PC-9 (cell line): ENCODE measurements at regions not wholly inside any gene's neighbourhood (a gene's known extent, or its start where the extent isn't known, plus 50 kb on each side); places are given as distances from the start of the nearest gene placed in this dataset.

Experiments
- BruUV-seq: library from RNA; stranded (reverse); fragments of 400-500 nt; replicated peaks from 2 replicates; lab custom pipeline; 2021; lab: Mats Ljungman, UMichigan
- CTCF ChIA-PET: fragments of 300-600 bp; sonication (Branson Sonifier 250); formaldehyde crosslinking; loops from one replicate; lab custom pipeline; 2022; ENCODE audit warnings: antibody characterized with exemption; lab: Charles Lee
- POLR2A ChIA-PET: fragments of 300-600 bp; sonication (Branson Sonifier 250); formaldehyde crosslinking; loops from one replicate; lab custom pipeline; 2022; ENCODE audit warnings: antibody characterized with exemption; ENCODE audit not compliant: unreplicated experiment; lab: Charles Lee
- DNase-seq, 2 experiments: peaks; one replicate each; pipeline versions ENCODE4 v3.0.0 to v3.0.0-alpha.2; 2015 to 2022; ENCODE audit warnings: mixed read lengths in 1 of 2
- H2AFZ ChIP-seq: fragments of 200-600 bp; sonication (generic); 2 replicates; pipeline ENCODE4 v1.8.1; 2017; ENCODE audit warnings: antibody characterized with exemption
- H3F3A ChIP-seq: fragments of 200-600 bp; sonication (generic); 2 replicates; pipeline ENCODE4 v1.8.1; 2017; ENCODE audit warnings: antibody characterized with exemption, mild to moderate bottlenecking, low read depth; ENCODE audit not compliant: insufficient read depth
- H3K27ac ChIP-seq: fragments of 200-600 bp; sonication (generic); 2 replicates; pipeline ENCODE4 v1.6.1; 2016; ENCODE audit warnings: mixed run types
- H3K27me3 ChIP-seq: fragments of 200-600 bp; sonication (generic); 2 replicates; pipeline ENCODE4 v1.6.1; 2016; ENCODE audit warnings: low read depth, mixed run types; ENCODE audit not compliant: insufficient read depth
- H3K36me3 ChIP-seq: fragments of 200-600 bp; sonication (generic); 2 replicates; pipeline ENCODE4 v1.6.1; 2016; ENCODE audit warnings: low read depth, mixed run types
- H3K4me1 ChIP-seq: fragments of 200-600 bp; sonication (generic); replicated peaks from 2 replicates; pipeline ENCODE4 v1.6.1; 2016; ENCODE audit warnings: mixed run types; ENCODE audit not compliant: insufficient read depth
- H3K4me2 ChIP-seq: fragments of 200-600 bp; sonication (generic); 2 replicates; pipeline ENCODE4 v1.6.1; 2017; ENCODE audit warnings: mixed run types
- H3K4me3 ChIP-seq: fragments of 200-600 bp; sonication (generic); 2 replicates; pipeline ENCODE4 v1.6.1; 2016; ENCODE audit warnings: mixed run types
- H3K79me2 ChIP-seq: fragments of 200-600 bp; sonication (generic); 2 replicates; pipeline ENCODE4 v1.6.1; 2017; ENCODE audit warnings: low read depth, mixed run types
- H3K9me2 ChIP-seq: fragments of 200-600 bp; sonication (generic); 2 replicates; pipeline ENCODE4 v1.8.1; 2017; ENCODE audit warnings: mild to moderate bottlenecking; ENCODE audit not compliant: insufficient read depth
- H3K9me3 ChIP-seq: fragments of 200-600 bp; sonication (generic); 2 replicates; pipeline ENCODE4 v1.8.1; 2016; ENCODE audit warnings: low read depth; ENCODE audit not compliant: insufficient read depth
- H4K20me1 ChIP-seq: fragments of 200-600 bp; sonication (generic); 2 replicates; pipeline ENCODE4 v1.8.1; 2017; ENCODE audit not compliant: insufficient read depth
- EZH2 ChIP-seq: fragments of 200-600 bp; sonication (generic); IDR thresholded peaks from 2 replicates; pipeline ENCODE4 v1.8.0; 2017; ENCODE audit warnings: antibody characterized with exemption, low read depth
- intact Hi-C: fragments of 100-400 bp; cut with micrococcal nuclease; formaldehyde crosslinking; loops from one replicate; pipeline ENCODE4 v1.10.0; 2022; ENCODE audit not compliant: unreplicated experiment
- TF ChIP-seq, protein P1 (sequence below): fragments of 200-600 bp; sonication (generic); conservative IDR thresholded peaks from 2 replicates; pipeline ENCODE4 v1.6.1; 2017; ENCODE audit warnings: mixed run types, antibody characterized with exemption, mild to moderate bottlenecking, moderate library complexity

DNA sequence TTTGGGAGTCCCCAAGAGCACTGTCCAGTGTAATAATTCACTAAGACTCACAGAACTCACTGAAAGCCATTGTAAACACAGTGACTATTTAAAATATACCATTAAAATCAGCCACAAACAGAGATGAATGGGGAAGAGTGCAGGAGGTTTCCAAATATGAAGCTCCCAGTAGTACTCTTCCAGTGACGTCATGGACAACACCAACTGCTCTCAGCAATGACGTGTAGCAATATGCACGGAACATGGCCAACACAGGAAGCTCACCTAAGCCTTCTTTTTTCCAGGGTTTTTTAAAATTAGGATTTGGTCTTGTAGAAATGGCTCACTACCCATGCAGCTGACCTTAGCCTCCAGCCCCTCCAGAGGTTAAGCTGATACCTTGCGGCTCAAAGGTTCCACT lies 1224.1 kb upstream of the CADM2 start:
- intact Hi-C loops, result no loop called here
- H4K20me1 ChIP-seq, result no peaks in the 10 kb centered on the region
- no TSS peak for BruUV-seq
- no peaks in the 10 kb centered on the region for H3K4me1 ChIP-seq
- no peaks in the 10 kb centered on the region for H3K36me3 ChIP-seq
- H2AFZ ChIP-seq, result no peak overlapping the region
- H3K4me3 ChIP-seq, result no peak overlapping the region
- no peak overlapping the region for H3K4me2 ChIP-seq
- no peaks in the 10 kb centered on the region for H3K27me3 ChIP-seq
- CTCF ChIA-PET, result no interaction called here
- no peaks in the 10 kb centered on the region for H3K79me2 ChIP-seq
- H3F3A ChIP-seq, result no peaks in the 10 kb centered on the region
- POLR2A ChIA-PET, result no interaction called here
- TF ChIP-seq, protein P1, sequence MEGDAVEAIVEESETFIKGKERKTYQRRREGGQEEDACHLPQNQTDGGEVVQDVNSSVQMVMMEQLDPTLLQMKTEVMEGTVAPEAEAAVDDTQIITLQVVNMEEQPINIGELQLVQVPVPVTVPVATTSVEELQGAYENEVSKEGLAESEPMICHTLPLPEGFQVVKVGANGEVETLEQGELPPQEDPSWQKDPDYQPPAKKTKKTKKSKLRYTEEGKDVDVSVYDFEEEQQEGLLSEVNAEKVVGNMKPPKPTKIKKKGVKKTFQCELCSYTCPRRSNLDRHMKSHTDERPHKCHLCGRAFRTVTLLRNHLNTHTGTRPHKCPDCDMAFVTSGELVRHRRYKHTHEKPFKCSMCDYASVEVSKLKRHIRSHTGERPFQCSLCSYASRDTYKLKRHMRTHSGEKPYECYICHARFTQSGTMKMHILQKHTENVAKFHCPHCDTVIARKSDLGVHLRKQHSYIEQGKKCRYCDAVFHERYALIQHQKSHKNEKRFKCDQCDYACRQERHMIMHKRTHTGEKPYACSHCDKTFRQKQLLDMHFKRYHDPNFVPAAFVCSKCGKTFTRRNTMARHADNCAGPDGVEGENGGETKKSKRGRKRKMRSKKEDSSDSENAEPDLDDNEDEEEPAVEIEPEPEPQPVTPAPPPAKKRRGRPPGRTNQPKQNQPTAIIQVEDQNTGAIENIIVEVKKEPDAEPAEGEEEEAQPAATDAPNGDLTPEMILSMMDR, result no peak
- TF ChIP-seq EZH2, result no peak
- no peak overlapping the region for H3K27ac ChIP-seq
- H3K9me3 ChIP-seq, result no peaks in the 10 kb centered on the region
- H3K9me2 ChIP-seq, result no peaks in the 10 kb centered on the region; the same call in 1 of the 2 replicates
- no peak for DNase-seq

DNA sequence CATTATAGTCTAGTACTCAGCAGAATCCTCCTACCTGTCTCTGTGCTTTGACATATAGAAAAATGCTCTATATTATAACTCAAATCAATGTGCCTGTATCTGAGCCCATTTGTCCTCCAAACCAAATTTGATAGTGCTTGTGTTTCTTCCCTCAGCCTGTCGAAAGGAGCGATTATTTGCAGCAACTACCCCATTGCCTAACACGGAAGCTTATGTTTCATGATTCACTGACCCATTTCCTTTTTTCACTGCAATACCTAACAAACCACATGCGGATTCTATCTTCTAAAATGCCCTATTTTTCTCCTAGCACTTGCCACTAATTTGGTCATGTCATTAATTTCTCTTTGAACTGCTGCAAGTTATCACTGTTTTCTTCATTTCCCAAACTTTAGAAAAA lies 1220.6 kb upstream of the CADM2 start:
- no TSS peak for BruUV-seq
- Histone ChIP-seq H3K9me2 (no peaks in the 10 kb centered on the region; the same call in 1 of the 2 replicates), H2AFZ (no peak overlapping the region), H3F3A (no peaks in the 10 kb centered on the region), H3K9me3 (no peaks in the 10 kb centered on the region), H4K20me1 (no peaks in the 10 kb centered on the region), H3K27ac (no peak overlapping the region), H3K4me1 (no peaks in the 10 kb centered on the region), H3K4me2 (no peak overlapping the region), H3K79me2 (no peaks in the 10 kb centered on the region), H3K36me3 (no peaks in the 10 kb centered on the region), H3K4me3 (no peak overlapping the region), H3K27me3 (no peaks in the 10 kb centered on the region)
- ChIA-PET CTCF (no interaction called here), POLR2A (no interaction called here)
- TF ChIP-seq, protein P1, result no peak
- no peak for TF ChIP-seq EZH2
- no peak for DNase-seq
- intact Hi-C loops, result no loop called here

DNA sequence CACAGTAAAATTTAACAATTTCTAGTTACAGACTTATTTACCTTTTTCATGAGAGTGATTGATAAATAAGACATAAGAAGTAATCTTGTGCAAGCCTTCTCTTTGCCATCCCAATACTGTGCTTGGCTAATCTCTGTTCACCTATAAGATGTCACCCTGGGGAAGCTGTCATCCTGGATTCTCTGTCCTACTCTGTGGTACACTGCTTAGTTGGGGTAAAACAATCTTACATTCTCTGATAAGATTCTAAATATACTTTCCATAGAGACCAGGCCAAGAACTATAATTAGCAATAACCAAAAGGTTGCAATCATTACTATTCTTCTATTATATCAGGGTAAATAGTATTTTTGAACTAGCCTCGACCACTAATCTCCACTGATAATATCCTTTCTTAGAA lies 1218.3 kb upstream of the CADM2 start:
- no TSS peak for BruUV-seq
- no peaks in the 10 kb centered on the region for H3F3A ChIP-seq
- CTCF ChIA-PET, result no interaction called here
- no peaks in the 10 kb centered on the region for H3K4me1 ChIP-seq
- H3K36me3 ChIP-seq, result no peaks in the 10 kb centered on the region
- no peaks in the 10 kb centered on the region for H3K79me2 ChIP-seq
- no peak overlapping the region for H2AFZ ChIP-seq
- no peaks in the 10 kb centered on the region for H4K20me1 ChIP-seq
- TF ChIP-seq EZH2, result no peak
- TF ChIP-seq, protein P1, result no peak
- H3K4me3 ChIP-seq, result no peak overlapping the region
- intact Hi-C loops, result no loop called here
- no peak for DNase-seq
- H3K9me3 ChIP-seq, result no peaks in the 10 kb centered on the region
- POLR2A ChIA-PET, result no interaction called here
- H3K9me2 ChIP-seq, result no peaks in the 10 kb centered on the region
- no peaks in the 10 kb centered on the region for H3K27me3 ChIP-seq
- H3K27ac ChIP-seq, result no peak overlapping the region
- no peak overlapping the region for H3K4me2 ChIP-seq
